Spleen (tissue), 11 donors: ENCODE measurements at regions not wholly inside any gene's neighbourhood (a gene's known extent, or its start where the extent isn't known, plus 50 kb on each side); places are given as distances from the start of the nearest gene placed in this dataset.

ENCODE experiments used
- DNase-seq: peaks from one replicate; pipeline ENCODE4 v3.0.0-alpha.2; 2020
- H3K27ac ChIP-seq, 8 donors: fragments of 200-600 bp; sonication (generic) in 7 of 8; 1 replicate in 4 of 8; 2 replicates in 4 of 8; pipeline versions ENCODE4 v1.5.0 to v1.8.0; 2016 to 2021; ENCODE audit warnings: inconsistent platforms in 4 of 8, mild to moderate bottlenecking in 4 of 8, moderate library complexity in 1 of 8
- H3K27me3 ChIP-seq, 7 donors: fragments of 200-600 bp; sonication (generic) in 6 of 7; replicated peaks in 1 of 7; 1 replicate in 4 of 7; 2 replicates in 3 of 7; pipeline versions ENCODE4 v1.5.0 to v1.8.0; 2016 to 2021; ENCODE audit warnings: inconsistent platforms in 3 of 7, mild to moderate bottlenecking in 1 of 7
- H3K36me3 ChIP-seq, 6 donors: fragments of 200-600 bp; sonication (generic) in 5 of 6; 1 replicate in 4 of 6; 2 replicates in 2 of 6; pipeline versions ENCODE4 v1.5.0 to v1.8.0; 2016 to 2021; ENCODE audit warnings: inconsistent platforms in 2 of 6
- H3K4me1 ChIP-seq, 6 donors: fragments of 200-600 bp; sonication (generic) in 5 of 6; 1 replicate in 3 of 6; 2 replicates in 3 of 6; pipeline versions ENCODE4 v1.5.0 to v1.8.0; 2016 to 2021; ENCODE audit warnings: inconsistent platforms in 3 of 6
- H3K4me3 ChIP-seq, 8 donors: fragments of 200-600 bp; sonication (generic) in 7 of 8; 1 replicate in 4 of 8; 2 replicates in 4 of 8; pipeline versions ENCODE4 v1.5.0 to v1.8.0; 2016 to 2021; ENCODE audit warnings: inconsistent platforms in 4 of 8, mild to moderate bottlenecking in 4 of 8, moderate library complexity in 2 of 8
- H3K9me3 ChIP-seq, 8 donors: fragments of 200-600 bp; sonication (generic) in 7 of 8; 1 replicate in 4 of 8; 2 replicates in 4 of 8; pipeline versions ENCODE4 v1.5.0 to v1.8.0; 2016 to 2021; ENCODE audit warnings: inconsistent platforms in 4 of 8
- CTCF ChIP-seq, 11 experiments: fragments of 200-600 bp in 7 of 11; fragments of 450-650 bp in 4 of 11; sonication (generic) in 4 of 11; IDR thresholded peaks in 8 of 11; conservative IDR thresholded peaks in 3 of 11; 1 replicate in 7 of 11; 2 replicates in 4 of 11; pipeline versions ENCODE4 v1.4.0 to v1.8.0; 2016 to 2021; ENCODE audit warnings: antibody characterized with exemption in 11 of 11, inconsistent platforms in 4 of 11, mild to moderate bottlenecking in 1 of 11
- POLR2A ChIP-seq, 3 donors: fragments of 450-650 bp; IDR thresholded peaks; one replicate each; pipeline ENCODE4 v1.5.1; 2017; ENCODE audit warnings: antibody characterized with exemption in 3 of 3, mild to moderate bottlenecking in 1 of 3
- POLR2AphosphoS5 ChIP-seq, 3 donors: sonication (generic); formaldehyde crosslinking; IDR thresholded peaks; one replicate each; pipeline ENCODE4 v1.5.1; 2017; ENCODE audit warnings: antibody characterized with exemption in 3 of 3
- WGBS, 5 donors: extraction: QIAGEN DNeasy Blood & Tissue Kit in 3 of 5; methylation state at CpG; one replicate each; pipeline versions ENCODE4 v1.1.5 to v1.1.7; 2013 to 2018; 5-methylcytosine and 5-hydroxymethylcytosine counted together
- intact Hi-C: fragments of 100-400 bp; cut with DNase I; formaldehyde crosslinking; loops from one replicate; pipeline ENCODE4 v1.15.0; 2023; ENCODE audit warnings: low total_unique reads
- donor health status: healthy with polysubstance abuse.
- donor health status: DM: no; HTN: no; CAD: no; lungs with moderate emphysema.
- donor health status: DM: no; HTN: no; CAD: no.
- donor health status: Bipolar disorder and iron deficiency.
- donor health status: healthy.
- donor health status: DM: no; HTN: no; CAD: no.
- donor health status: DM: yes; HTN: yes; CAD: no.

GRCh38 chr3:106685745-106686144 is 691.5 kb upstream of the CCDC54 start:
- H3K27ac ChIP-seq, result no peak overlapping the region
- intact Hi-C loops, result no loop called here

GRCh38 chr3:106687905-106688304 is 689.3 kb upstream of the CCDC54 start:
- TF ChIP-seq POLR2A (IDR thresholded peaks at IDR 0.05), result no peak
- no peak for TF ChIP-seq POLR2AphosphoS5 (IDR thresholded peaks at IDR 0.05)
- TF ChIP-seq CTCF (IDR thresholded peaks at IDR 0.05 in 8 of 11, conservative IDR thresholded peaks at IDR 0.05 in 3 of 11), result no peak
- no peak for DNase-seq
- H3K4me1 ChIP-seq, result no peaks in the 10 kb centered on the region
- intact Hi-C loops, result no loop called here
- WGBS, 5 donors, result 80 to 90% (median 85%) methylated on average over 3 of the region's 3 CpGs
- no peak overlapping the region for H3K27ac ChIP-seq
- H3K27me3 ChIP-seq, result no peaks in the 10 kb centered on the region
- no peak overlapping the region for H3K4me3 ChIP-seq
- no peaks in the 10 kb centered on the region for H3K36me3 ChIP-seq
- no peaks in the 10 kb centered on the region for H3K9me3 ChIP-seq

More at GRCh38 chr3:106685745-106686144, 691.5 kb upstream of the CCDC54 start:
- no peak overlapping the region for H3K4me3 ChIP-seq
- H3K9me3 ChIP-seq, result no peaks in the 10 kb centered on the region
- DNase-seq, result no peak
- TF ChIP-seq CTCF (IDR thresholded peaks at IDR 0.05 in 8 of 11, conservative IDR thresholded peaks at IDR 0.05 in 3 of 11), result no peak
- TF ChIP-seq POLR2A (IDR thresholded peaks at IDR 0.05), result no peak
- TF ChIP-seq POLR2AphosphoS5 (IDR thresholded peaks at IDR 0.05), result no peak
- no peaks in the 10 kb centered on the region for H3K27me3 ChIP-seq
- 86 to 91% (median 88%) methylated on average over 5 of the region's 5 CpGs for whole genome bisulfite sequencing, 5 donors
- no peaks in the 10 kb centered on the region for H3K36me3 ChIP-seq
- H3K4me1 ChIP-seq, result no peaks in the 10 kb centered on the region

- no peaks in the 10 kb centered on the region for H3K27me3 ChIP-seq
- no peak for TF ChIP-seq POLR2AphosphoS5 (IDR thresholded peaks at IDR 0.05)
- intact Hi-C loops, result no loop called here
- 62 to 77% (median 73%) methylated on average over 2 of the region's 2 CpGs for WGBS, 5 donors
- no peak overlapping the region for H3K4me3 ChIP-seq
- H3K9me3 ChIP-seq, result no peaks in the 10 kb centered on the region
- H3K27ac ChIP-seq, result no peak overlapping the region
- no peaks in the 10 kb centered on the region for H3K36me3 ChIP-seq
- no peaks in the 10 kb centered on the region for H3K4me1 ChIP-seq
- DNase-seq, result no peak
These were observed 688.8 kb upstream of the CCDC54 start for GRCh38 chr3:106688464-106688863.

DNA sequence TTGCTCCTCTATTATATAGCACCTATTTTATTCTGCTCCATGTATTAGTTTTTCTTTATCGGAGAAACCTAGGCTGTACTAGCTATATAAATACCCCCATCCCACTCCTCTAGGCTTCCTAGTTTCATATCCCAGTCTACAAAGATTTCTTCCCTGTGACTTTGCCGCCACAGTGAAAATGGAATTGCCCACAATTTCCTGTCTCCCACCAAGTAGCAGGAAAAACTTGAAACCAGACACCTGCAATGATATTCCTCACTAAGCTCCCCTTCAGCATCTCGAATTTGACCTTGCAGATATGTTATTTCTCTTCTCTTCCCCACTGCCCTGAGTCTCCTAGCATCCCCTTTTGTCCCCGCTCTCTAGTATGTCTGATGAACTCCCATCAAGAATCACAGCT is 685.8 kb upstream of the CCDC54 start:
- TF ChIP-seq POLR2A (IDR thresholded peaks at IDR 0.05) (no peak), POLR2AphosphoS5 (IDR thresholded peaks at IDR 0.05) (no peak), CTCF (IDR thresholded peaks at IDR 0.05 in 8 of 11, conservative IDR thresholded peaks at IDR 0.05 in 3 of 11) (no peak)
- H3K4me1 ChIP-seq, result no peaks in the 10 kb centered on the region
- intact Hi-C loops, result no loop called here
- H3K9me3 ChIP-seq, result no peaks in the 10 kb centered on the region
- H3K36me3 ChIP-seq, result no peaks in the 10 kb centered on the region
- no peak overlapping the region for H3K27ac ChIP-seq
- 63 to 73% (median 66%) methylated on average over 4 of the region's 4 CpGs for WGBS, 5 donors
- no peak overlapping the region for H3K4me3 ChIP-seq
- H3K27me3 ChIP-seq, result no peaks in the 10 kb centered on the region
- DNase-seq, result no peak

DNA sequence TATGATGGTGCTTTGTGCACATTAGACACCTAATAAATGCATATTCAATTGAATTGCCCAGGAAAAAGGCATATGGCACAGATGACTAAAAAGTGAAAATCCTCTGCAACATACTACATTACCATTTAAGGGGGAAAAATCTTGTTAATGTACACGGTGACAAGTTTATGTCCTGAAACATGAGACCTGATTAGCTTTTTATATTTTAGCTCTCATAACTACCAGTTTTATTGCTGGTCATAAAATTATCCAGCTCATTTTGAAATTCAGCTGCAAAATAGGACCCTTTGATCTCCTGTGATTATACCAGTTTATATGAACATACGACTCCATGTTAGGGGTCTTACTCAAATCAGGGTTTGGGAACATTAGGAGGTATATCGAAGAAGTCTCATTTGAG is 684.6 kb upstream of the CCDC54 start:
- no peaks in the 10 kb centered on the region for H3K9me3 ChIP-seq
- H3K4me1 ChIP-seq, result no peaks in the 10 kb centered on the region
- H3K27ac ChIP-seq, result no peak overlapping the region
- no peak for TF ChIP-seq POLR2A (IDR thresholded peaks at IDR 0.05)
- TF ChIP-seq CTCF (IDR thresholded peaks at IDR 0.05 in 8 of 11, conservative IDR thresholded peaks at IDR 0.05 in 3 of 11), result no peak
- TF ChIP-seq POLR2AphosphoS5 (IDR thresholded peaks at IDR 0.05), result no peak
- intact Hi-C loops, result no loop called here
- 73 to 94% (median 85%) methylated on average over 3 of the region's 3 CpGs for WGBS, 5 donors
- no peaks in the 10 kb centered on the region for H3K36me3 ChIP-seq
- no peak for DNase-seq
- no peak overlapping the region for H3K4me3 ChIP-seq
- no peaks in the 10 kb centered on the region for H3K27me3 ChIP-seq
